ENCODE measurements at regions not wholly inside any gene's neighbourhood (a gene's known extent, or its start where the extent isn't known, plus 50 kb on each side); places are given as distances from the start of the nearest gene placed in this dataset.

GRCh38 chr21:36579898-36580297, 100.0 kb upstream of the CLDN14 start (continued):
- TF ChIP-seq PRDM6 (tag by site-specific recombination; IDR thresholded peaks at IDR 0.05) = no peak
- no peak for TF ChIP-seq ZNF184 (tag by site-specific recombination; IDR thresholded peaks at IDR 0.05)

DNA sequence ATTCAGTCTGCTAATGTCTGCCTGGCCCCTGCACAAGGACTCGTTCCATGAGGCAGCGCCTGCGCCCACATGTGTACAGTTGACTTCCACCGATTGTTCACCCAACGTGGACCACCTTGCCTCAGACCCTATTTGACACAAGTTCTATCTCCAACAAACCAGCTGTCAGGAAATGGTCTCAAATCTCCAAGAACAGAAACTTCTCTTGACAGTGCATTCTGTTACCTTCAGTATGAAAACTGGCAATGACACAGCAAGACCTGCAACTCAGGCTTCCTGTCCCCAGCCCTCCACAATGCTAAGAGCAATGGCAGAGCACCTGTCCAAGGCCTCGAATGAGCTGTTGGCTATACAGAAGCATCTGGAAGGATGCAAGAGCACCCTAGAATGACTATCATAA, 102.3 kb upstream of the CLDN14 start:
- POLR2A ChIA-PET = no interaction called here
- no peak overlapping the region for H3K4me3 ChIP-seq (ENCODE audit: low read depth, low read length)
- CTCF ChIA-PET = interaction anchor here (0.6 kb wide), 1 partner anchor 18 kb away, joined by 3 read pairs; no protein-coding TSS in a partner anchor
- no peak for TF ChIP-seq ZNF571 (tag by site-specific recombination; IDR thresholded peaks at IDR 0.05)
- no peaks in the 10 kb centered on the region for H3K36me3 ChIP-seq (ENCODE audit: control insufficient read depth in 2 of 2, insufficient read depth in 1 of 2, low read length in 2 of 2)
- H3K9me3 ChIP-seq (ENCODE audit: control insufficient read depth, insufficient read depth, low read depth, low read length) = no peaks in the 10 kb centered on the region
- H3K27ac ChIP-seq (ENCODE audit: extremely low read depth, low read depth, low read length) = no peak overlapping the region
- no peaks in the 10 kb centered on the region; the same call in 1 of the 2 replicates for H3K4me1 ChIP-seq (ENCODE audit: control insufficient read depth, insufficient read depth, low read length)

DNA sequence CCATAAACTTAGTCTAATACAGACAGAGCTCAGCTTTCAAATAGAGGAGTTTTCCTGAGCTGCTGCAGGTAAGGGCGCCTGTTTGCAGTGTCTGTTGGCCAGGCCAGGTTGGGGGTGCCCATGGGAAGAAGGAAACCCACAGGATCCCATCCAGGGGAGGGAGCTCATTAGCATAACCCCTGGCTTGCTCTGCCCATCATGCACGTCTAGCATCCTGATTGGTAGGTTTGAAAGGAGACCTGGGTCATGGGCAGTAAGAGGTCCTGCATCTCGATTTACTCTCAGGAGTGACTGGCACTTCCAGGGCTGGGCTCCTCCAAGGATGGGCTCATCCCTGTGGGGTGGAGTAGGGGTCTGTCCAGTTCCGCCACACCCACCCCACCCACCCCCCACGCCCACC, 103.7 kb upstream of the CLDN14 start:
- H3K4me3 ChIP-seq (ENCODE audit: low read depth, low read length) = no peak overlapping the region
- POLR2A ChIA-PET = no interaction called here
- no peaks in the 10 kb centered on the region for H3K9me3 ChIP-seq (ENCODE audit: control insufficient read depth, insufficient read depth, low read depth, low read length)
- CTCF ChIA-PET = interaction anchor here (0.6 kb wide), 1 partner anchor 391 kb away, joined by 3 read pairs; no protein-coding TSS in a partner anchor
- no peaks in the 10 kb centered on the region; the same call in 1 of the 2 replicates for H3K4me1 ChIP-seq (ENCODE audit: control insufficient read depth, insufficient read depth, low read length)
- no peak overlapping the region for H3K27ac ChIP-seq (ENCODE audit: extremely low read depth, low read depth, low read length)
- no peak for TF ChIP-seq ZNF639 (tag by site-specific recombination; IDR thresholded peaks at IDR 0.05)
- no peak for TF ChIP-seq ZNF600 (tag by site-specific recombination; IDR thresholded peaks at IDR 0.05)
- no peak for TF ChIP-seq ZSCAN4 (tag by site-specific recombination; IDR thresholded peaks at IDR 0.05)
- TF ChIP-seq ZEB2 (tag by site-specific recombination; IDR thresholded peaks at IDR 0.05) = no peak
- TF ChIP-seq, protein P1, sequence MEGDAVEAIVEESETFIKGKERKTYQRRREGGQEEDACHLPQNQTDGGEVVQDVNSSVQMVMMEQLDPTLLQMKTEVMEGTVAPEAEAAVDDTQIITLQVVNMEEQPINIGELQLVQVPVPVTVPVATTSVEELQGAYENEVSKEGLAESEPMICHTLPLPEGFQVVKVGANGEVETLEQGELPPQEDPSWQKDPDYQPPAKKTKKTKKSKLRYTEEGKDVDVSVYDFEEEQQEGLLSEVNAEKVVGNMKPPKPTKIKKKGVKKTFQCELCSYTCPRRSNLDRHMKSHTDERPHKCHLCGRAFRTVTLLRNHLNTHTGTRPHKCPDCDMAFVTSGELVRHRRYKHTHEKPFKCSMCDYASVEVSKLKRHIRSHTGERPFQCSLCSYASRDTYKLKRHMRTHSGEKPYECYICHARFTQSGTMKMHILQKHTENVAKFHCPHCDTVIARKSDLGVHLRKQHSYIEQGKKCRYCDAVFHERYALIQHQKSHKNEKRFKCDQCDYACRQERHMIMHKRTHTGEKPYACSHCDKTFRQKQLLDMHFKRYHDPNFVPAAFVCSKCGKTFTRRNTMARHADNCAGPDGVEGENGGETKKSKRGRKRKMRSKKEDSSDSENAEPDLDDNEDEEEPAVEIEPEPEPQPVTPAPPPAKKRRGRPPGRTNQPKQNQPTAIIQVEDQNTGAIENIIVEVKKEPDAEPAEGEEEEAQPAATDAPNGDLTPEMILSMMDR (tag by site-specific recombination; IDR thresholded peaks at IDR 0.05) = no peak
- TF ChIP-seq ZNF174 (tag by site-specific recombination; IDR thresholded peaks at IDR 0.05) = no peak
- TF ChIP-seq ZFP3 (tag by site-specific recombination; IDR thresholded peaks at IDR 0.05; ENCODE audit: low read depth) = no peak
- TF ChIP-seq ZNF24 (tag by site-specific recombination; IDR thresholded peaks at IDR 0.05) = no peak
- no peak for TF ChIP-seq IKZF3 (tag by site-specific recombination; IDR thresholded peaks at IDR 0.05)
- TF ChIP-seq ZNF521 (tag by site-specific recombination; IDR thresholded peaks at IDR 0.05) = no peak
- no peak for TF ChIP-seq ZNF239 (tag by site-specific recombination; IDR thresholded peaks at IDR 0.05)
- no peak for TF ChIP-seq ZBTB21 (tag by site-specific recombination; IDR thresholded peaks at IDR 0.05)
- TF ChIP-seq ZNF16 (tag by site-specific recombination; IDR thresholded peaks at IDR 0.05; ENCODE audit: low read depth) = no peak
- no peaks in the 10 kb centered on the region for H3K36me3 ChIP-seq (ENCODE audit: control insufficient read depth in 2 of 2, insufficient read depth in 1 of 2, low read length in 2 of 2)

Measured in HEK293 (cell line).